ENCODE measurements at regions not wholly inside any gene's neighbourhood (a gene's known extent, or its start where the extent isn't known, plus 50 kb on each side); places are given as distances from the start of the nearest gene placed in this dataset.

DNA sequence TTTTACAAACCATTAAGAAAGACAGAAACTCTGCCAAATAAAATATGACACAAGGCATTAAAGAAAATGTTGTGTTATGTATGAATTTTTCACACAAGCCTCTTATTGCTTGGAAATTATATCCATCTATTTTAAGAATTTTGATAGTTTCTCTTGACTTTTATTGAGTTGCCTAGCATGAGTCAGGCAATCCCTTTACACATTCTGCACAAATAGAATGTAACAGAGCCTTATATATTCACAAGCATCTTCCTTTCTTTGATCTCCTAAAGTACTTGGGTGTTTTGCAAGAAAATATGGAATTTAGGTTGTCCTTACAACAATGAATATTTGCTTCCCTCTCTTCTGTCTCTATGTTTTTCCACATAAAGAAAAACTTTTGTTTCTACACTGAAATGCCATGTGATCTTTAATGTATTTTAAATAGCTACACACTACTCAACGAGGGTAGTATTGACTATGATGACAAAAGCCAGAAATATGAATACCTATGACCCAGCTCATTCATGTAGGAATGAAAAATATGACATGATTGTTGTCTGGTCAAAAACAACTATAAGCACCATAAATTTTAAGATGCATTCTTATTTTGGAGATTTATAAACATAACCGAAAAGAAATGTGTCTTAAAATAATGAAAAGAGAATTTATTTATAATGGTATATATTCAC, 398.8 kb downstream of the GUCY1A2 start:
- Histone ChIP-seq H3K4me2 (ENCODE audit: insufficient read depth, insufficient read length, low read length) (no peak overlapping the region), H2BK15ac (ENCODE audit: low read depth, low read length) (no peak overlapping the region), H3K4ac (ENCODE audit: low read depth, low read length) (no peak overlapping the region), H4K91ac (ENCODE audit: insufficient read length, low read depth, low read length) (no peak overlapping the region), H3K14ac (ENCODE audit: insufficient read depth, low read length) (no peak overlapping the region), H3K9me3 (ENCODE audit: control insufficient read depth, low read depth, low read length) (no peaks in the 10 kb centered on the region), H3T11ph (ENCODE audit: low read length) (no peak overlapping the region), H3K79me1 (ENCODE audit: insufficient read depth, low read depth, low read length, poor library complexity, severe bottlenecking) (no peaks in the 10 kb centered on the region), H2AK5ac (ENCODE audit: insufficient read length, low read length) (no peak overlapping the region), H3K27ac (ENCODE audit: insufficient read length, low read depth, low read length) (no peak overlapping the region), H3K27me3 (ENCODE audit: insufficient read depth, low read length) (no peaks in the 10 kb centered on the region), H3K56ac (ENCODE audit: insufficient read length, low read depth, low read length) (no peak overlapping the region), H3K79me2 (ENCODE audit: insufficient read depth, low read length) (no peaks in the 10 kb centered on the region), H3K23me2 (ENCODE audit: insufficient read length, low read depth, low read length, poor library complexity, severe bottlenecking) (no peaks in the 10 kb centered on the region), H2BK120ac (ENCODE audit: low read depth, low read length, poor library complexity, severe bottlenecking) (no peak overlapping the region), H3K9ac (ENCODE audit: extremely low read depth, insufficient read length, low read length) (no peak overlapping the region), H3K18ac (ENCODE audit: insufficient read length, low read depth, low read length) (no peak overlapping the region), H3K4me1 (ENCODE audit: insufficient read depth, low read length) (no peaks in the 10 kb centered on the region), H4K20me1 (ENCODE audit: control insufficient read depth, insufficient read depth, insufficient read length) (no peaks in the 10 kb centered on the region), H2BK5ac (ENCODE audit: insufficient read length, low read length) (no peak overlapping the region), H3K23ac (ENCODE audit: insufficient read length, low read depth, low read length) (no peak overlapping the region), H4K8ac (replicated peaks; ENCODE audit: insufficient read length, low read depth, low read length) (no peak overlapping the region), H2BK20ac (ENCODE audit: low read depth, low read length, poor library complexity, severe bottlenecking) (no peak overlapping the region), H2AFZ (ENCODE audit: low read length) (no peak overlapping the region), H2BK12ac (ENCODE audit: insufficient read length, low read depth, low read length) (no peak overlapping the region), H4K5ac (ENCODE audit: insufficient read length, low read depth, low read length) (no peak overlapping the region)
- no CpG with 5 or more reads among the region's 2 CpGs for WGBS (ENCODE audit: extremely low coverage, insufficient read length, low lambda C conversion rate)
- no peak for DNase-seq
- Mint-ChIP-seq H3K4me1 (no peaks in the 10 kb centered on the region), H3K9me3 (no peaks in the 10 kb centered on the region; a peak in 1 of 5 replicates), H3K36me3 (ENCODE audit: insufficient read depth in 1 of 3, low read depth in 3 of 3) (no peaks in the 10 kb centered on the region), H3K27me3 (ENCODE audit: low read depth) (no peaks in the 10 kb centered on the region), H3K27ac (no peak overlapping the region), H3K4me3 (no peak overlapping the region)
- TF ChIP-seq, protein P1, sequence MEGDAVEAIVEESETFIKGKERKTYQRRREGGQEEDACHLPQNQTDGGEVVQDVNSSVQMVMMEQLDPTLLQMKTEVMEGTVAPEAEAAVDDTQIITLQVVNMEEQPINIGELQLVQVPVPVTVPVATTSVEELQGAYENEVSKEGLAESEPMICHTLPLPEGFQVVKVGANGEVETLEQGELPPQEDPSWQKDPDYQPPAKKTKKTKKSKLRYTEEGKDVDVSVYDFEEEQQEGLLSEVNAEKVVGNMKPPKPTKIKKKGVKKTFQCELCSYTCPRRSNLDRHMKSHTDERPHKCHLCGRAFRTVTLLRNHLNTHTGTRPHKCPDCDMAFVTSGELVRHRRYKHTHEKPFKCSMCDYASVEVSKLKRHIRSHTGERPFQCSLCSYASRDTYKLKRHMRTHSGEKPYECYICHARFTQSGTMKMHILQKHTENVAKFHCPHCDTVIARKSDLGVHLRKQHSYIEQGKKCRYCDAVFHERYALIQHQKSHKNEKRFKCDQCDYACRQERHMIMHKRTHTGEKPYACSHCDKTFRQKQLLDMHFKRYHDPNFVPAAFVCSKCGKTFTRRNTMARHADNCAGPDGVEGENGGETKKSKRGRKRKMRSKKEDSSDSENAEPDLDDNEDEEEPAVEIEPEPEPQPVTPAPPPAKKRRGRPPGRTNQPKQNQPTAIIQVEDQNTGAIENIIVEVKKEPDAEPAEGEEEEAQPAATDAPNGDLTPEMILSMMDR (conservative IDR thresholded peaks at IDR 0.05), result no peak

All from H9 (cell line).